H1 (cell line): ENCODE measurements at regions not wholly inside any gene's neighbourhood (a gene's known extent, or its start where the extent isn't known, plus 50 kb on each side); places are given as distances from the start of the nearest gene placed in this dataset.

Experiments used
- ATF3 ChIP-seq: IDR thresholded peaks from 2 replicates; pipeline ENCODE4 v1.6.1; 2011; ENCODE audit warnings: low read depth, mild to moderate bottlenecking, low read length; ENCODE audit not compliant: insufficient read depth

GRCh38 chr22:49333206-49333605 lies 494.5 kb downstream of the BRD1 start (continued):
- no peak for TF ChIP-seq ATF3
